Caco-2 (cell line): ENCODE measurements at regions not wholly inside any gene's neighbourhood (a gene's known extent, or its start where the extent isn't known, plus 50 kb on each side); places are given as distances from the start of the nearest gene placed in this dataset.

Experiments used
- BruUV-seq: library from RNA; stranded (reverse); fragments of 400-500 nt; replicated peaks from 2 replicates; lab custom pipeline; 2021; lab: Mats Ljungman, UMichigan
- CTCF ChIA-PET: fragments of 300-600 bp; sonication (Branson Sonifier 250); formaldehyde crosslinking; loops from one replicate; lab custom pipeline; 2022; ENCODE audit warnings: antibody characterized with exemption; lab: Charles Lee
- POLR2A ChIA-PET: fragments of 300-600 bp; sonication (Branson Sonifier 250); formaldehyde crosslinking; loops from one replicate; lab custom pipeline; 2022; ENCODE audit warnings: antibody characterized with exemption; lab: Charles Lee
- DNase-seq, 2 experiments: peaks; one replicate each; pipeline versions ENCODE4 v3.0.0 to v3.0.0-alpha.2; 2020 to 2022
- H3K27me3 ChIP-seq: replicated peaks from 2 replicates; pipeline ENCODE4 v1.6.0; 2011; ENCODE audit warnings: low read length; ENCODE audit not compliant: control insufficient read depth, insufficient read depth
- H3K36me3 ChIP-seq: 2 replicates; pipeline ENCODE4 v1.5.1; 2011; ENCODE audit warnings: low read length; ENCODE audit not compliant: control insufficient read depth, insufficient read depth
- H3K4me1 ChIP-seq: fragments of 250-450 bp; sonication (Bioruptor Pico); 2 replicates; pipeline ENCODE4 v1.5.1; 2020; ENCODE audit warnings: mild to moderate bottlenecking
- H3K4me3 ChIP-seq: 2 replicates; pipeline ENCODE4 v1.5.1; 2011; ENCODE audit warnings: low read depth, mild to moderate bottlenecking, control low read depth, low read length
- H3K9me3 ChIP-seq: fragments of 250-450 bp; sonication (Bioruptor Pico); 2 replicates; pipeline ENCODE4 v1.5.1; 2020; ENCODE audit warnings: mild to moderate bottlenecking, moderate library complexity
- H3K27ac Mint-ChIP-seq: one replicate; pipeline ENCODE4 v1.8.0; 2022; ENCODE audit warnings: mixed read lengths; ENCODE audit not compliant: unreplicated experiment
- H3K27me3 Mint-ChIP-seq: one replicate; pipeline ENCODE4 v1.8.0; 2022; ENCODE audit warnings: mixed read lengths; ENCODE audit not compliant: insufficient read depth, unreplicated experiment
- H3K36me3 Mint-ChIP-seq: one replicate; pipeline ENCODE4 v1.8.0; 2022; ENCODE audit warnings: mild to moderate bottlenecking, mixed read lengths; ENCODE audit not compliant: insufficient read depth, unreplicated experiment
- H3K4me1 Mint-ChIP-seq: one replicate; pipeline ENCODE4 v1.8.0; 2022; ENCODE audit warnings: low read depth, mixed read lengths; ENCODE audit not compliant: unreplicated experiment
- H3K4me3 Mint-ChIP-seq: one replicate; pipeline ENCODE4 v1.8.0; 2022; ENCODE audit warnings: mild to moderate bottlenecking, moderate library complexity, mixed read lengths; ENCODE audit not compliant: unreplicated experiment
- H3K9me3 Mint-ChIP-seq: one replicate; pipeline ENCODE4 v1.8.0; 2022; ENCODE audit warnings: mixed read lengths; ENCODE audit not compliant: unreplicated experiment
- CTCF ChIP-seq, 2 experiments: fragments of 200-600 bp in 1 of 2; IDR thresholded peaks; 1 replicate in 1 of 2; 2 replicates in 1 of 2; pipeline versions ENCODE4 v1.5.1 to v1.8.0; 2011 to 2022; ENCODE audit warnings: antibody characterized with exemption in 1 of 2, control low read depth in 1 of 2, inconsistent platforms in 1 of 2, low read depth in 1 of 2, low read length in 1 of 2, mild to moderate bottlenecking in 1 of 2, moderate library complexity in 1 of 2; ENCODE audit not compliant: insufficient read depth in 1 of 2, severe bottlenecking in 1 of 2, unreplicated experiment in 1 of 2
- intact Hi-C: fragments of 100-400 bp; cut with micrococcal nuclease; formaldehyde crosslinking; loops from one replicate; pipeline ENCODE4 v1.10.0; 2022; ENCODE audit not compliant: unreplicated experiment

DNA sequence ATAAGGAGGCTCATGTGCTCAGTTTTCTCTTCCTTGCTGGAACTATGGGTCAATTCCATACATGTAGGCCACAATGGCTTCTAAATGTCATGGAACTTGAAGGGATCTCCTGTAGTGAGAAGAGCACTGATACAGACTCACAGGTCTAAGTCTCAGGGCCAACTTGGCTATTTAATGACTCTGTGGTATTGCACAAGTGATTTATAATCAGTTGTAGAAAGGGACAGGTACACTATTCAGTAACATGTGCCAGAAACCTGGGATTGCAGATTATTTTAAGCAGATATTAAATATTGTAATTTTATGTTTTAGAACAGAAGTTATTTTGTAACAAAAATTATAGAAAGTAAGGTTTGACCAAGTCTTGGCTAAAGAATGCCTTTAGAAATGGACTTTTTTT, 241.5 kb upstream of the PIK3R1 start:
- Mint-ChIP-seq H3K27ac (no peak overlapping the region), H3K4me1 (no peaks in the 10 kb centered on the region), H3K36me3 (no peaks in the 10 kb centered on the region), H3K9me3 (peaks cover 10% of the 10 kb centered on the region), H3K4me3 (no peak overlapping the region), H3K27me3 (no peaks in the 10 kb centered on the region)
- DNase-seq: no peak
- BruUV-seq: no TSS peak
- Histone ChIP-seq H3K4me3 (no peak overlapping the region), H3K27me3 (no peaks in the 10 kb centered on the region), H3K36me3 (no peaks in the 10 kb centered on the region), H3K9me3 (no peaks in the 10 kb centered on the region; the same call in 1 of the 2 replicates), H3K4me1 (peaks cover 12% of the 10 kb centered on the region)
- CTCF ChIA-PET: no interaction called here
- POLR2A ChIA-PET: no interaction called here
- intact Hi-C loops: no loop called here
- TF ChIP-seq CTCF (IDR thresholded peaks at IDR 0.05; ENCODE audit: insufficient read depth in 1 of 2, low read depth in 1 of 2, low read length in 1 of 2, severe bottlenecking in 1 of 2, unreplicated experiment in 1 of 2): no peak

- no peak overlapping the region for H3K4me3 ChIP-seq
- H3K27me3 ChIP-seq: no peaks in the 10 kb centered on the region
- CTCF ChIA-PET: interaction anchor here (0.5 kb wide), 1 partner anchor 267 kb away, joined by 5 read pairs; no protein-coding TSS in a partner anchor
- H3K4me1 ChIP-seq: peaks cover 12% of the 10 kb centered on the region
- intact Hi-C loops: no loop called here
- Mint-ChIP-seq H3K4me3 (no peak overlapping the region), H3K36me3 (no peaks in the 10 kb centered on the region), H3K27ac (no peak overlapping the region), H3K9me3 (peaks cover 10% of the 10 kb centered on the region), H3K27me3 (no peaks in the 10 kb centered on the region), H3K4me1 (no peaks in the 10 kb centered on the region)
- POLR2A ChIA-PET: no interaction called here
- no peaks in the 10 kb centered on the region for H3K36me3 ChIP-seq
- DNase-seq: no peak
- TF ChIP-seq CTCF (IDR thresholded peaks at IDR 0.05; ENCODE audit: insufficient read depth in 1 of 2, low read depth in 1 of 2, low read length in 1 of 2, severe bottlenecking in 1 of 2, unreplicated experiment in 1 of 2): no peak
- H3K9me3 ChIP-seq: no peaks in the 10 kb centered on the region; the same call in 1 of the 2 replicates
- BruUV-seq: no TSS peak
These were observed 243.4 kb upstream of the PIK3R1 start for GRCh38 chr5:67971971-67972821.

GRCh38 chr5:67971223-67971830, 244.2 kb upstream of the PIK3R1 start:
- Histone ChIP-seq H3K4me3 (no peak overlapping the region), H3K36me3 (no peaks in the 10 kb centered on the region), H3K9me3 (no peaks in the 10 kb centered on the region; the same call in 1 of the 2 replicates), H3K4me1 (peaks cover 17% of the 10 kb centered on the region), H3K27me3 (no peaks in the 10 kb centered on the region)
- Mint-ChIP-seq H3K27me3 (no peaks in the 10 kb centered on the region), H3K36me3 (no peaks in the 10 kb centered on the region), H3K4me1 (no peaks in the 10 kb centered on the region), H3K4me3 (no peak overlapping the region), H3K27ac (no peak overlapping the region), H3K9me3 (peaks cover 10% of the 10 kb centered on the region)
- POLR2A ChIA-PET: no interaction called here
- DNase-seq: peak in 1 of 2 experiments; percentile 52
- no peak for TF ChIP-seq CTCF (IDR thresholded peaks at IDR 0.05; ENCODE audit: insufficient read depth in 1 of 2, low read depth in 1 of 2, low read length in 1 of 2, severe bottlenecking in 1 of 2, unreplicated experiment in 1 of 2)
- CTCF ChIA-PET: interaction anchor here (0.5 kb wide), 1 partner anchor 268 kb away, joined by 5 read pairs; no protein-coding TSS in a partner anchor
- intact Hi-C loops: no loop called here
- no TSS peak for BruUV-seq
